ENCODE measurements at regions not wholly inside any gene's neighbourhood (a gene's known extent, or its start where the extent isn't known, plus 50 kb on each side); places are given as distances from the start of the nearest gene placed in this dataset.

DNA sequence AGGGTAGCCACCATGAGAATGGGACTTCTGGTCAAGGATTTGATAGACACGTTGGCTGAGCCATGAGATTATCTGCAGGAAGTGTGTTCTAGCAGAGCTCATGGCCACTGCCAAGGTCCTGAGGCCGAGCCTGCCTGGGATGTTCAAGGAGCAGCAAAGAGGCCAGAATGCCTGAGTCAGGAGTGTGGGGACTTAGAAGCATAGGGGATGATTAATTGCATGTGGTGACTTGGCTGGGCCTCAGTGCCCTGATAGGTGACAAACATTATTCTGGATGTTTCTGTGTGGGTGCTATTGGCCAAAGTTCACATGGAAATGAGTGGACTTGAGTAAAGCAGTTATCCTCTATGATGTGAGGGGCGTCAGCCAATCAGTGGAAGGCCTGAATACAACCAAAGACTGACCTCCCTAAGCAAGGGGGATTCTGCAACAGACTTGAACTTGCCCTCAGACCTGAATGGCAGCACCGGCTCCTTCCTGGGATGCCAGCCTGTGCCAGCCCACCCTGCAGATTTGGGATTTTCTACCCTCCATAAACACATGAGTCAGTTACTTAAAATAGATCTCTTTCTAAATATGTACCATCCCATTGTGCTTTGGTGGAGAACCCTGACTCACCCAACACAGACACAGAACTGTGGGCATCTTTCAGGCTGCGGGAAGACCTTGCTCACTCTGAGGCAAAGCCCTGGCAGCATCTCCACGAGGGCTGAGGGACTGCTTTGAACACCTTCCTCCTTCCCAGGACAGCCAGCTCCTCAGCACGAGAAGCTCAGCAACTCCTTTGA lies 363.9 kb upstream of the MGMT start:
- TF ChIP-seq, protein P1, sequence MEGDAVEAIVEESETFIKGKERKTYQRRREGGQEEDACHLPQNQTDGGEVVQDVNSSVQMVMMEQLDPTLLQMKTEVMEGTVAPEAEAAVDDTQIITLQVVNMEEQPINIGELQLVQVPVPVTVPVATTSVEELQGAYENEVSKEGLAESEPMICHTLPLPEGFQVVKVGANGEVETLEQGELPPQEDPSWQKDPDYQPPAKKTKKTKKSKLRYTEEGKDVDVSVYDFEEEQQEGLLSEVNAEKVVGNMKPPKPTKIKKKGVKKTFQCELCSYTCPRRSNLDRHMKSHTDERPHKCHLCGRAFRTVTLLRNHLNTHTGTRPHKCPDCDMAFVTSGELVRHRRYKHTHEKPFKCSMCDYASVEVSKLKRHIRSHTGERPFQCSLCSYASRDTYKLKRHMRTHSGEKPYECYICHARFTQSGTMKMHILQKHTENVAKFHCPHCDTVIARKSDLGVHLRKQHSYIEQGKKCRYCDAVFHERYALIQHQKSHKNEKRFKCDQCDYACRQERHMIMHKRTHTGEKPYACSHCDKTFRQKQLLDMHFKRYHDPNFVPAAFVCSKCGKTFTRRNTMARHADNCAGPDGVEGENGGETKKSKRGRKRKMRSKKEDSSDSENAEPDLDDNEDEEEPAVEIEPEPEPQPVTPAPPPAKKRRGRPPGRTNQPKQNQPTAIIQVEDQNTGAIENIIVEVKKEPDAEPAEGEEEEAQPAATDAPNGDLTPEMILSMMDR (conservative IDR thresholded peaks at IDR 0.05; ENCODE audit: low read depth, low read length) = no peak
- no peak for TF ChIP-seq EZH2 (IDR thresholded peaks at IDR 0.05; ENCODE audit: low read length, unreplicated experiment)
- TF ChIP-seq EZH2phosphoT487 (IDR thresholded peaks at IDR 0.05; ENCODE audit: borderline replicate concordance, low read length) = no peak

Data from PC-3 (cell line).